IPS-18a (cell line): ENCODE measurements at regions not wholly inside any gene's neighbourhood (a gene's known extent, or its start where the extent isn't known, plus 50 kb on each side); places are given as distances from the start of the nearest gene placed in this dataset.

Experiments used
- H3K27ac ChIP-seq: one replicate; pipeline ENCODE4 v1.5.1; 2013; ENCODE audit warnings: low read length
- H3K27me3 ChIP-seq: one replicate; pipeline ENCODE4 v1.6.1; 2013; ENCODE audit warnings: mild to moderate bottlenecking, low read length; ENCODE audit not compliant: control insufficient read depth, insufficient read depth
- H3K36me3 ChIP-seq: one replicate; pipeline ENCODE4 v1.6.1; 2013; ENCODE audit warnings: low read depth, low read length; ENCODE audit not compliant: control insufficient read depth
- H3K4me1 ChIP-seq: one replicate; pipeline ENCODE4 v1.6.1; 2013; ENCODE audit warnings: low read depth, low read length; ENCODE audit not compliant: control insufficient read depth
- H3K4me3 ChIP-seq: one replicate; pipeline ENCODE4 v1.5.1; 2013; ENCODE audit warnings: low read length
- H3K9ac ChIP-seq: one replicate; pipeline ENCODE4 v1.6.1; 2013; ENCODE audit warnings: mild to moderate bottlenecking, low read length, moderate library complexity
- H3K9me3 ChIP-seq: one replicate; pipeline ENCODE4 v1.6.1; 2013; ENCODE audit warnings: low read depth, low read length; ENCODE audit not compliant: control insufficient read depth

DNA sequence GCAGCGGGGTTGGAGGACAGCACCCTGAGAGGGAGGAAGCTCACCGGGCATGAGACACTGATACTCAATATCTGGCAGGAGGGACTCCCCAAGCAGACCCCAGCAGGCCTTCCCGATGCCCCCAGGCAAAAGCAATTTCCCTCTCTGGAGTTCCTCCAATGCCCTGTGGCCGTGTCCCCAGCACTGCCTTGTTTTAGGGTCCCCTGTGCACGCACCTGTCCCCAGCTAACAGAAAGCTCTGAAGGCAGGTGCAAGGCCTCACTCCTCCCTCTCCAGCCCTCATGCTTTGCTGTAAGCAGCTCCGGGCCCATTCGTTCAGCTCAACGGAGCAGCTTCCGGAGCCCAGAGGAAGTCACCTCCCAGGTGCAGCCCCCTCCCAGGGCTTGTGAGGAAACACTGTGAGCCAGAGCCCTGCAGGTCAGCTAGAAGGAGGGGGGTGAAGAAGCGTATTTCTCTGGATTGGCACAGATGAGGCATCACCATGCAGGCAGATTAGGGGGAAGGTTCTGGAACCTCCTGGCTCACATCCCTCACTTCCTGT lies 50.3 kb upstream of the ID2 start:
- Histone ChIP-seq H3K4me3 (no peak overlapping the region), H3K4me1 (peaks cover 4% of the 10 kb centered on the region), H3K9ac (no peak overlapping the region), H3K27ac (no peak overlapping the region), H3K27me3 (no peaks in the 10 kb centered on the region), H3K9me3 (no peaks in the 10 kb centered on the region), H3K36me3 (no peaks in the 10 kb centered on the region)
